Dendritic cell treated with granulocyte-macrophage colony-stimulating factor and Interleukin-4, amounts not matched to agents 40 ng/mL and 50 ng/mL, for 4 days (primary cell): ENCODE measurements at regions not wholly inside any gene's neighbourhood (a gene's known extent, or its start where the extent isn't known, plus 50 kb on each side); places are given as distances from the start of the nearest gene placed in this dataset.
"Not testable (repeated sequence)": the region's sequence is repeated elsewhere in the genome, so short reads cannot be mapped to it uniquely, and the experiment has no call there.

ENCODE experiments used
- H3K27ac Mint-ChIP-seq: one replicate; pipeline ENCODE4 v1.8.0; 2022; ENCODE audit warnings: mild to moderate bottlenecking, mixed read lengths
- H3K27me3 Mint-ChIP-seq: one replicate; pipeline ENCODE4 v1.8.0; 2022; ENCODE audit warnings: mild to moderate bottlenecking, mixed read lengths
- H3K36me3 Mint-ChIP-seq: one replicate; pipeline ENCODE4 v1.8.0; 2022; ENCODE audit warnings: low read depth, mixed read lengths
- H3K4me1 Mint-ChIP-seq: one replicate; pipeline ENCODE4 v1.8.0; 2022; ENCODE audit warnings: low read depth, mixed read lengths
- H3K4me3 Mint-ChIP-seq: one replicate; pipeline ENCODE4 v1.8.0; 2022; ENCODE audit warnings: mild to moderate bottlenecking, moderate library complexity, mixed read lengths
- H3K9me3 Mint-ChIP-seq: one replicate; pipeline ENCODE4 v1.8.0; 2022; ENCODE audit warnings: mixed read lengths
- intact Hi-C: fragments of 100-400 bp; cut with micrococcal nuclease; formaldehyde crosslinking; loops from one replicate; pipeline ENCODE4 v1.15.0; 2022

GRCh38 chr19:34620134-34620533 lies 56.8 kb downstream of the SCGB2B2 start:
- H3K9me3 Mint-ChIP-seq, result peaks cover 53% of the 10 kb centered on the region
- H3K4me3 Mint-ChIP-seq, H3K4me1 Mint-ChIP-seq, intact Hi-C loops, H3K27ac Mint-ChIP-seq, H3K27me3 Mint-ChIP-seq, H3K36me3 Mint-ChIP-seq: not testable (repeated sequence)

- Mint-ChIP-seq H3K27me3 (no peaks in the 10 kb centered on the region), H3K4me1 (no peaks in the 10 kb centered on the region), H3K9me3 (peaks cover 53% of the 10 kb centered on the region), H3K4me3 (no peak overlapping the region), H3K27ac (no peak overlapping the region), H3K36me3 (no peaks in the 10 kb centered on the region)
- intact Hi-C loops, result no loop called here
Measured at GRCh38 chr19:34618410-34618809, 58.5 kb downstream of the SCGB2B2 start.

- H3K9me3 Mint-ChIP-seq, result peaks cover 53% of the 10 kb centered on the region
- H3K4me1 Mint-ChIP-seq, H3K27ac Mint-ChIP-seq, H3K27me3 Mint-ChIP-seq, intact Hi-C loops, H3K4me3 Mint-ChIP-seq, H3K36me3 Mint-ChIP-seq: not testable (repeated sequence)
Measured at GRCh38 chr19:34617996-34618395, 59.0 kb downstream of the SCGB2B2 start.

GRCh38 chr19:34603003-34603402 lies 74.0 kb downstream of the SCGB2B2 start:
- Mint-ChIP-seq H3K27me3 (no peaks in the 10 kb centered on the region), H3K4me3 (no peak overlapping the region), H3K36me3 (no peaks in the 10 kb centered on the region), H3K9me3 (peaks cover 57% of the 10 kb centered on the region), H3K27ac (no peak overlapping the region), H3K4me1 (no peaks in the 10 kb centered on the region)
- intact Hi-C loops, result no loop called here

- intact Hi-C loops, result no loop called here
- Mint-ChIP-seq H3K4me1 (no peaks in the 10 kb centered on the region), H3K27ac (no peak overlapping the region), H3K9me3 (peaks cover 56% of the 10 kb centered on the region), H3K4me3 (no peak overlapping the region), H3K36me3 (no peaks in the 10 kb centered on the region), H3K27me3 (no peaks in the 10 kb centered on the region)
Measured at GRCh38 chr19:34601071-34601470, 75.9 kb downstream of the SCGB2B2 start.

- no peak overlapping the region for H3K4me3 Mint-ChIP-seq
- no peaks in the 10 kb centered on the region for H3K4me1 Mint-ChIP-seq
- intact Hi-C loops, result no loop called here
- no peaks in the 10 kb centered on the region for H3K36me3 Mint-ChIP-seq
- H3K27me3 Mint-ChIP-seq, result no peaks in the 10 kb centered on the region
- H3K9me3 Mint-ChIP-seq, result peaks cover 56% of the 10 kb centered on the region
- H3K27ac Mint-ChIP-seq, result no peak overlapping the region
Measured at GRCh38 chr19:34600366-34600765, 76.6 kb downstream of the SCGB2B2 start.

- intact Hi-C loops, result no loop called here
Measured at GRCh38 chr19:34598217-34599155, 78.5 kb downstream of the SCGB2B2 start.

GRCh38 chr19:34597596-34597995 lies 79.4 kb downstream of the SCGB2B2 start:
- H3K36me3 Mint-ChIP-seq, result no peaks in the 10 kb centered on the region
- no peak overlapping the region for H3K27ac Mint-ChIP-seq
- intact Hi-C loops, result no loop called here
- H3K4me3 Mint-ChIP-seq, result no peak overlapping the region
- peaks cover 47% of the 10 kb centered on the region for H3K9me3 Mint-ChIP-seq
- H3K4me1 Mint-ChIP-seq, result no peaks in the 10 kb centered on the region
- no peaks in the 10 kb centered on the region for H3K27me3 Mint-ChIP-seq

More at GRCh38 chr19:34598217-34599155, 78.5 kb downstream of the SCGB2B2 start:
- H3K36me3 Mint-ChIP-seq, result no peaks in the 10 kb centered on the region
- no peaks in the 10 kb centered on the region for H3K27me3 Mint-ChIP-seq
- H3K9me3 Mint-ChIP-seq, result peaks cover 48% of the 10 kb centered on the region
- H3K27ac Mint-ChIP-seq, result no peak overlapping the region
- no peaks in the 10 kb centered on the region for H3K4me1 Mint-ChIP-seq
- no peak overlapping the region for H3K4me3 Mint-ChIP-seq

- Mint-ChIP-seq H3K36me3 (no peaks in the 10 kb centered on the region), H3K4me3 (no peak overlapping the region), H3K27ac (no peak overlapping the region), H3K9me3 (peaks cover 49% of the 10 kb centered on the region), H3K4me1 (no peaks in the 10 kb centered on the region), H3K27me3 (no peaks in the 10 kb centered on the region)
- intact Hi-C loops, result no loop called here
Measured at GRCh38 chr19:34596989-34597388, 80.0 kb downstream of the SCGB2B2 start.

GRCh38 chr19:34596115-34596514 lies 80.8 kb downstream of the SCGB2B2 start:
- Mint-ChIP-seq H3K27me3 (no peaks in the 10 kb centered on the region), H3K9me3 (peaks cover 58% of the 10 kb centered on the region), H3K27ac (no peak overlapping the region), H3K36me3 (no peaks in the 10 kb centered on the region), H3K4me3 (no peak overlapping the region), H3K4me1 (no peaks in the 10 kb centered on the region)
- intact Hi-C loops, result no loop called here

GRCh38 chr19:34595683-34596082 lies 81.3 kb downstream of the SCGB2B2 start:
- intact Hi-C loops, result no loop called here
- H3K27ac Mint-ChIP-seq, result no peak overlapping the region
- H3K4me3 Mint-ChIP-seq, result no peak overlapping the region
- H3K27me3 Mint-ChIP-seq, result no peaks in the 10 kb centered on the region
- H3K36me3 Mint-ChIP-seq, result no peaks in the 10 kb centered on the region
- H3K4me1 Mint-ChIP-seq, result no peaks in the 10 kb centered on the region
- peaks cover 62% of the 10 kb centered on the region for H3K9me3 Mint-ChIP-seq

GRCh38 chr19:34590228-34590627 lies 86.7 kb downstream of the SCGB2B2 start:
- no peaks in the 10 kb centered on the region for H3K4me1 Mint-ChIP-seq
- H3K27ac Mint-ChIP-seq, result no peak overlapping the region
- peaks cover 55% of the 10 kb centered on the region for H3K9me3 Mint-ChIP-seq
- no peak overlapping the region for H3K4me3 Mint-ChIP-seq
- no peaks in the 10 kb centered on the region for H3K27me3 Mint-ChIP-seq
- intact Hi-C loops, result no loop called here
- H3K36me3 Mint-ChIP-seq, result no peaks in the 10 kb centered on the region

GRCh38 chr19:34589730-34590129 lies 87.2 kb downstream of the SCGB2B2 start:
- no peaks in the 10 kb centered on the region for H3K27me3 Mint-ChIP-seq
- H3K9me3 Mint-ChIP-seq, result peaks cover 60% of the 10 kb centered on the region
- no peak overlapping the region for H3K4me3 Mint-ChIP-seq
- H3K27ac Mint-ChIP-seq, result no peak overlapping the region
- H3K36me3 Mint-ChIP-seq, result no peaks in the 10 kb centered on the region
- intact Hi-C loops, result no loop called here
- no peaks in the 10 kb centered on the region for H3K4me1 Mint-ChIP-seq

GRCh38 chr19:34588846-34589245 lies 88.1 kb downstream of the SCGB2B2 start:
- no peaks in the 10 kb centered on the region for H3K4me1 Mint-ChIP-seq
- no peaks in the 10 kb centered on the region for H3K27me3 Mint-ChIP-seq
- intact Hi-C loops, result no loop called here
- H3K9me3 Mint-ChIP-seq, result peaks cover 65% of the 10 kb centered on the region
- no peaks in the 10 kb centered on the region for H3K36me3 Mint-ChIP-seq
- H3K27ac Mint-ChIP-seq, result no peak overlapping the region
- no peak overlapping the region for H3K4me3 Mint-ChIP-seq

GRCh38 chr19:34588249-34588648 lies 88.7 kb downstream of the SCGB2B2 start:
- H3K27ac Mint-ChIP-seq, result no peak overlapping the region
- peaks cover 65% of the 10 kb centered on the region for H3K9me3 Mint-ChIP-seq
- no peaks in the 10 kb centered on the region for H3K4me1 Mint-ChIP-seq
- intact Hi-C loops, result no loop called here
- no peaks in the 10 kb centered on the region for H3K36me3 Mint-ChIP-seq
- H3K27me3 Mint-ChIP-seq, result no peaks in the 10 kb centered on the region
- no peak overlapping the region for H3K4me3 Mint-ChIP-seq
